CD1c-positive myeloid dendritic cell (primary cell): ENCODE measurements at regions not wholly inside any gene's neighbourhood (a gene's known extent, or its start where the extent isn't known, plus 50 kb on each side); places are given as distances from the start of the nearest gene placed in this dataset.

Source experiments
- DNase-seq: peaks from one replicate; pipeline ENCODE4 v3.0.0-alpha.2; 2016; ENCODE audit errors: extremely low spot score

GRCh38 chr1:88286716-88287115 lies 397.4 kb upstream of the PKN2 start:
- DNase-seq, result no peak

- no peak for DNase-seq
These were observed 395.5 kb upstream of the PKN2 start for GRCh38 chr1:88288571-88288970.

GRCh38 chr1:88289401-88290102 lies 394.5 kb upstream of the PKN2 start:
- DNase-seq, result no peak

GRCh38 chr1:88291611-88292354 lies 392.3 kb upstream of the PKN2 start:
- DNase-seq, result no peak

GRCh38 chr1:88293691-88294190 lies 390.3 kb upstream of the PKN2 start:
- DNase-seq, result no peak

- DNase-seq, result no peak
These were observed 387.8 kb upstream of the PKN2 start for GRCh38 chr1:88296227-88296626.

- no peak for DNase-seq
These were observed 387.4 kb upstream of the PKN2 start for GRCh38 chr1:88296642-88297041.

- no peak for DNase-seq
These were observed 385.6 kb upstream of the PKN2 start for GRCh38 chr1:88298506-88298905.

GRCh38 chr1:88300752-88301263 lies 383.3 kb upstream of the PKN2 start:
- DNase-seq, result no peak

GRCh38 chr1:88302843-88303486 lies 381.1 kb upstream of the PKN2 start:
- no peak for DNase-seq

- DNase-seq, result no peak
These were observed 372.8 kb upstream of the PKN2 start for GRCh38 chr1:88311265-88311664.

- no peak for DNase-seq
These were observed 372.2 kb upstream of the PKN2 start for GRCh38 chr1:88311907-88312306.

- no peak for DNase-seq
These were observed 366.7 kb upstream of the PKN2 start for GRCh38 chr1:88317396-88317795.

- no peak for DNase-seq
These were observed 365.3 kb upstream of the PKN2 start for GRCh38 chr1:88318740-88319139.

- DNase-seq, result no peak
These were observed 363.8 kb upstream of the PKN2 start for GRCh38 chr1:88320291-88320690.

- no peak for DNase-seq
These were observed 362.4 kb upstream of the PKN2 start for GRCh38 chr1:88321706-88322105.

- DNase-seq, result no peak
These were observed 359.2 kb upstream of the PKN2 start for GRCh38 chr1:88324899-88325298.

GRCh38 chr1:88327391-88328267 lies 356.4 kb upstream of the PKN2 start:
- DNase-seq, result no peak

GRCh38 chr1:88330201-88330600 lies 353.9 kb upstream of the PKN2 start:
- DNase-seq, result no peak

- DNase-seq, result no peak
These were observed 350.9 kb upstream of the PKN2 start for GRCh38 chr1:88333086-88333695.

GRCh38 chr1:88341447-88341846 lies 342.6 kb upstream of the PKN2 start:
- no peak for DNase-seq
